K562 (cell line): ENCODE measurements at regions not wholly inside any gene's neighbourhood (a gene's known extent, or its start where the extent isn't known, plus 50 kb on each side); places are given as distances from the start of the nearest gene placed in this dataset.

Experiments
- ATAC-seq: fragments of 200-7000 bp; cut with Tn5 transposase; 3 replicates; pipeline ENCODE4 v1.9.1; 2020; ENCODE audit warnings: moderate library complexity
- BruUV-seq: library from RNA; stranded (reverse); fragments of 400-500 nt; replicated peaks from 2 replicates; lab custom pipeline; 2021; lab: Mats Ljungman, UMichigan
- CTCF ChIA-PET: fragments of 300-600 bp; formaldehyde crosslinking; extraction: SDS; loops from one replicate; lab custom pipeline; 2021; ENCODE audit warnings: low intra/inter-chr PET ratio; lab: Yijun Ruan, JAX
- POLR2A ChIA-PET: fragments of 300-600, 350-650 bp; sonication (Branson Sonifier 250); formaldehyde crosslinking; extraction: SDS; loops from one replicate; lab custom pipeline; 2021; ENCODE audit warnings: antibody characterized with exemption, inconsistent platforms; lab: Yijun Ruan, JAX
- DNase-seq, 4 experiments: peaks; one replicate each; pipeline versions ENCODE4 v3.0.0 to v3.0.0-alpha.2; 2011 to 2018; ENCODE audit warnings: low spot score in 3 of 4, mixed read lengths in 3 of 4; ENCODE audit errors: extremely low read depth in 1 of 4
- FAIRE-seq: peaks from 2 replicates; lab custom pipeline; 2011; peaks lifted over from hg19 to GRCh38; lab: Jason Lieb, UNC
- H2AFZ ChIP-seq: 2 replicates; pipeline ENCODE4 v1.6.0; 2011; ENCODE audit warnings: low read depth, low read length, control low read depth, inconsistent platforms
- H3K27ac ChIP-seq: fragments of 200-600 bp; 3 replicates; pipeline ENCODE4 v1.8.0; 2011; ENCODE audit warnings: low read depth, mild to moderate bottlenecking, control low read depth, inconsistent platforms, low read length, moderate library complexity, mixed read lengths; ENCODE audit errors: extremely low read depth
- H3K27me3 ChIP-seq, 2 experiments: fragments of 300-600 bp in 1 of 2; 2 replicates in 1 of 2; 3 replicates in 1 of 2; pipeline versions ENCODE4 v1.6.0 to v1.8.0; 2011; ENCODE audit warnings: inconsistent platforms in 2 of 2, low read length in 2 of 2, mild to moderate bottlenecking in 1 of 2, mixed read lengths in 1 of 2, moderate library complexity in 1 of 2; ENCODE audit not compliant: control insufficient read depth in 2 of 2, insufficient read depth in 2 of 2
- H3K36me3 ChIP-seq: fragments of 300-600 bp; 3 replicates; pipeline ENCODE4 v1.8.0; 2011; ENCODE audit warnings: mild to moderate bottlenecking, low read length, inconsistent platforms; ENCODE audit not compliant: control insufficient read depth, insufficient read depth
- H3K4me1 ChIP-seq, 2 experiments: fragments of 200-600 bp in 1 of 2; replicated peaks in 1 of 2; 2 replicates in 1 of 2; 3 replicates in 1 of 2; pipeline versions ENCODE4 v1.5.1 to v1.8.0; 2011; ENCODE audit warnings: inconsistent platforms in 2 of 2, low read length in 2 of 2, mild to moderate bottlenecking in 1 of 2, mixed read lengths in 1 of 2, moderate library complexity in 1 of 2; ENCODE audit not compliant: control insufficient read depth in 2 of 2, insufficient read depth in 2 of 2
- H3K4me2 ChIP-seq: 2 replicates; pipeline ENCODE4 v1.6.1; 2011; ENCODE audit warnings: low read length, control low read depth, inconsistent platforms, mixed read lengths; ENCODE audit not compliant: insufficient read depth
- H3K4me3 ChIP-seq: fragments of 200-600 bp; sonication (generic), shearing (Covaris generic); 2 replicates; pipeline ENCODE4 v1.5.1; 2016; ENCODE audit warnings: control low read depth, inconsistent platforms
- H3K79me2 ChIP-seq: fragments of 200-600 bp; 3 replicates; pipeline ENCODE4 v1.8.0; 2011; ENCODE audit warnings: low read length, inconsistent platforms; ENCODE audit not compliant: control insufficient read depth, insufficient read depth
- H3K9ac ChIP-seq, 2 experiments: 2 replicates each; pipeline versions ENCODE4 v1.6.0 to v1.6.1; 2011; ENCODE audit warnings: low read depth in 2 of 2, low read length in 2 of 2, control low read depth in 1 of 2, inconsistent platforms in 1 of 2, mild to moderate bottlenecking in 1 of 2, mixed read lengths in 1 of 2; ENCODE audit not compliant: insufficient read depth in 1 of 2
- H3K9me1 ChIP-seq: one replicate; pipeline ENCODE4 v1.6.0; 2011; ENCODE audit warnings: inconsistent platforms, mild to moderate bottlenecking, low read length, moderate library complexity; ENCODE audit not compliant: control insufficient read depth, insufficient read depth
- H3K9me3 ChIP-seq: replicated peaks from 2 replicates; pipeline ENCODE4 v1.5.1; 2011; ENCODE audit warnings: low read depth, low read length, inconsistent platforms; ENCODE audit not compliant: control insufficient read depth, insufficient read depth
- H4K20me1 ChIP-seq: replicated peaks from 2 replicates; pipeline ENCODE4 v1.6.1; 2011; ENCODE audit warnings: low read length, inconsistent platforms, mixed read lengths; ENCODE audit not compliant: control insufficient read depth, insufficient read depth
- HDAC2 ChIP-seq: fragments of 450-650 bp; IDR thresholded peaks from 2 replicates; pipeline ENCODE4 v1.6.1; 2016; ENCODE audit warnings: mild to moderate bottlenecking
- PTBP1 ChIP-seq: fragments of 200-400 bp; formaldehyde crosslinking; IDR thresholded peaks from 2 replicates; pipeline ENCODE4 v1.6.1; 2017; ENCODE audit warnings: low read depth, low read length
- ZNF830 ChIP-seq: fragments of 250-450 bp; sonication (Bioruptor Pico); IDR thresholded peaks from 2 replicates; pipeline ENCODE4 v1.5.0; 2021; ENCODE audit warnings: mild to moderate bottlenecking
- WGBS: fragments of 100-300 bp; shearing (Covaris generic); methylation state at CpG from one replicate; pipeline ENCODE4 v1.1.6; 2016; ENCODE audit warnings: low coverage, mixed read lengths; ENCODE audit not compliant: insufficient coverage; ENCODE audit errors: missing lambda C conversion rate; 5-methylcytosine and 5-hydroxymethylcytosine counted together
- in situ Hi-C: fragments of 300-500 bp; cut with MboI; formaldehyde crosslinking; loops from 4 replicates; pipeline ENCODE4 v1.15.0; 2018; ENCODE audit warnings: inconsistent platforms, mixed read lengths
- intact Hi-C: fragments of 100-400 bp; cut with micrococcal nuclease; formaldehyde crosslinking; loops from 2 replicates; pipeline ENCODE4 v1.14.2; 2022
- TF ChIP-seq, protein P1 (sequence below), 2 experiments: fragments of 450-650 bp; conservative IDR thresholded peaks; 2 replicates each; pipeline ENCODE4 v1.6.1; 2017; ENCODE audit warnings: mild to moderate bottlenecking in 2 of 2, moderate library complexity in 2 of 2
- TF ChIP-seq, protein P2 (sequence below), 2 experiments: fragments of 450-650 bp; IDR thresholded peaks; 2 replicates each; pipeline ENCODE4 v1.6.1; 2016; ENCODE audit warnings: mild to moderate bottlenecking in 2 of 2, borderline replicate concordance in 1 of 2, low read depth in 1 of 2, moderate library complexity in 1 of 2

- H3K4me3 ChIP-seq = no peak overlapping the region
- no peak overlapping the region for H2AFZ ChIP-seq
- no peaks in the 10 kb centered on the region for H3K27me3 ChIP-seq
- H3K79me2 ChIP-seq = no peaks in the 10 kb centered on the region
- in situ Hi-C loops (no loop called here), intact Hi-C loops (no loop called here)
- BruUV-seq = no TSS peak
- H3K9ac ChIP-seq = no peak overlapping the region
- no peak overlapping the region for H3K4me2 ChIP-seq
- H3K9me3 ChIP-seq = no peaks in the 10 kb centered on the region
- WGBS = 5% methylated on average over 3 of the region's 3 CpGs
- FAIRE-seq = no peak
- H4K20me1 ChIP-seq = no peaks in the 10 kb centered on the region
- no peaks in the 10 kb centered on the region for H3K9me1 ChIP-seq
- no peaks in the 10 kb centered on the region for H3K36me3 ChIP-seq
- no peak for DNase-seq
- CTCF ChIA-PET = no interaction called here
- no peak overlapping the region for H3K27ac ChIP-seq
- no peaks in the 10 kb centered on the region for H3K4me1 ChIP-seq
- no peak for ATAC-seq
- TF ChIP-seq, protein P1, sequence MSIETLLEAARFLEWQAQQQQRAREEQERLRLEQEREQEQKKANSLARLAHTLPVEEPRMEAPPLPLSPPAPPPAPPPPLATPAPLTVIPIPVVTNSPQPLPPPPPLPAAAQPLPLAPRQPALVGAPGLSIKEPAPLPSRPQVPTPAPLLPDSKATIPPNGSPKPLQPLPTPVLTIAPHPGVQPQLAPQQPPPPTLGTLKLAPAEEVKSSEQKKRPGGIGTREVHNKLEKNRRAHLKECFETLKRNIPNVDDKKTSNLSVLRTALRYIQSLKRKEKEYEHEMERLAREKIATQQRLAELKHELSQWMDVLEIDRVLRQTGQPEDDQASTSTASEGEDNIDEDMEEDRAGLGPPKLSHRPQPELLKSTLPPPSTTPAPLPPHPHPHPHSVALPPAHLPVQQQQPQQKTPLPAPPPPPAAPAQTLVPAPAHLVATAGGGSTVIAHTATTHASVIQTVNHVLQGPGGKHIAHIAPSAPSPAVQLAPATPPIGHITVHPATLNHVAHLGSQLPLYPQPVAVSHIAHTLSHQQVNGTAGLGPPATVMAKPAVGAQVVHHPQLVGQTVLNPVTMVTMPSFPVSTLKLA (conservative IDR thresholded peaks at IDR 0.05) = no peak
- TF ChIP-seq PTBP1 = no peak
- TF ChIP-seq, protein P2, sequence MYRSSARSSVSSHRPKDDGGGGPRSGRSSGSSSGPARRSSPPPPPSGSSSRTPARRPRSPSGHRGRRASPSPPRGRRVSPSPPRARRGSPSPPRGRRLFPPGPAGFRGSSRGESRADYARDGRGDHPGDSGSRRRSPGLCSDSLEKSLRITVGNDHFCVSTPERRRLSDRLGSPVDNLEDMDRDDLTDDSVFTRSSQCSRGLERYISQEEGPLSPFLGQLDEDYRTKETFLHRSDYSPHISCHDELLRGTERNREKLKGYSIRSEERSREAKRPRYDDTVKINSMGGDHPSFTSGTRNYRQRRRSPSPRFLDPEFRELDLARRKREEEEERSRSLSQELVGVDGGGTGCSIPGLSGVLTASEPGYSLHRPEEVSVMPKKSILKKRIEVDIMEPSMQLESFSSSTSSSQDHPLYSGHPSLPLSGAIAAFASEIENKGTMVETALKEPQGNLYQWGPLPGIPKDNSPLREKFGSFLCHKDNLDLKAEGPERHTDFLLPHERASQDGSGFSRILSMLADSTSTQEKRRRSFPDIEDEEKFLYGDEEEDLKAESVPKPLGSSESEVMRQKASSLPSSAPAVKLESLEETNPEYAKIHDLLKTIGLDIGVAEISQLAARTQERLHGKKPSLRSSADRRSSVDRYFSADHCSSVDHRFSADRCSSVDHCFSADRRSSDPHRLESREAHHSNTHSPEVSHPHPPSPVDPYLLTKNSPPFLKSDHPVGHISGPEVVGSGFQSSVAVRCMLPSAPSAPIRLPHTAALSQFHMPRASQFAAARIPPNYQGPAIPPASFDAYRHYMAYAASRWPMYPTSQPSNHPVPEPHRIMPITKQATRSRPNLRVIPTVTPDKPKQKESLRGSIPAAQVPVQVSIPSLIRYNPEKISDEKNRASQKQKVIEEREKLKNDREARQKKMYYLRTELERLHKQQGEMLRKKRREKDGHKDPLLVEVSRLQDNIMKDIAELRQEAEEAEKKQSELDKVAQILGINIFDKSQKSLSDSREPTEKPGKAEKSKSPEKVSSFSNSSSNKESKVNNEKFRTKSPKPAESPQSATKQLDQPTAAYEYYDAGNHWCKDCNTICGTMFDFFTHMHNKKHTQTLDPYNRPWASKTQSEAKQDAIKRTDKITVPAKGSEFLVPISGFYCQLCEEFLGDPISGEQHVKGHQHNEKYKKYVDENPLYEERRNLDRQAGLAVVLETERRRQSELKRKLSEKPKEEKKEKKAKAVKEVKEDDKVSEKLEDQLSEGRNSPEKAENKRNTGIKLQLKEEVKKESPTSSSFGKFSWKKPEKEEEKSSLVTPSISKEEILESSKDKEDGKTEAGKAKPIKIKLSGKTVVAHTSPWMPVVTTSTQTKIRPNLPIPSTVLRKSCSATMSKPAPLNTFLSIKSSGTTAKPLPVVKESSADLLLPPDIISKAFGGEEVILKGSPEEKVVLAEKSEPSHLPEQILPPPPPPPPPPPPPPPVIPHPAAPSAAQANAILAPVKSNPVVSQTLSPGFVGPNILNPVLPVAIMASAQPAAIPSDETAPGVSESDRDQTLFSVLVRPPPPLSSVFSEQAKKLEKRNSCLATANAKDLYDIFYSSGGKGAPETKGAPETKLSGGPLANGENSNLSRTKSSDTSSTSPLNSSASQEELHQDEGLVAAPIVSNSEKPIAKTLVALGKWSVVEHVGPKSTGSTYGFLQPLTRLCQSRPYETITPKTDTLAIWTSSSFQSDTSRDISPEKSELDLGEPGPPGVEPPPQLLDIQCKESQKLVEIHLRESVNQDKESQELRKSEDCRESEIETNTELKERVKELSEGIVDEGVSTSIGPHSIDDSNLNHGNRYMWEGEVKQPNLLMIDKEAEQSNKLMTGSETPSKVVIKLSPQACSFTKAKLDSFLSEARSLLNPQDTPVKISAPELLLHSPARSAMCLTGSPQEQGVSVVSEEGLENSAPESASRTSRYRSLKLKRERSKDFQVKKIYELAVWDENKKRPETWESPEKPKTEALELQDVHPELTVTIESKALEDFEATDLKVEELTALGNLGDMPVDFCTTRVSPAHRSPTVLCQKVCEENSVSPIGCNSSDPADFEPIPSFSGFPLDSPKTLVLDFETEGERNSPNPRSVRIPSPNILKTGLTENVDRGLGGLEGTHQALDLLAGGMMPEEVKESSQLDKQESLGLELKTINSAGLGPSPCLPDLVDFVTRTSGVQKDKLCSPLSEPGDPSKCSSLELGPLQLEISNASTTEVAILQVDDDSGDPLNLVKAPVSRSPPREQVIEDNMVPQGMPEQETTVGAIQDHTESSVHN (IDR thresholded peaks at IDR 0.05; ENCODE audit: borderline replicate concordance in 1 of 2, low read depth in 1 of 2) = no peak
- TF ChIP-seq HDAC2 = no peak
- no peak for TF ChIP-seq ZNF830 (CRISPR knock-in tag)
- POLR2A ChIA-PET = no interaction called here
Observed at GRCh38 chr20:39795401-39796272, 833.5 kb downstream of the DHX35 start.
